Stimulated activated naive B cell treated with anti-CD40 and anti-IgM and Interleukin-4, amounts not matched to agents 10 μg/mL and 1 μg/mL and 100 μg/mL, for 72 hours (primary cell): ENCODE measurements at regions not wholly inside any gene's neighbourhood (a gene's known extent, or its start where the extent isn't known, plus 50 kb on each side); places are given as distances from the start of the nearest gene placed in this dataset.

Experiments used
- ATAC-seq, 2 donors: fragments of 150-1000 bp; cut with Tn5 transposase; replicated peaks; 2 replicates each; pipeline ENCODE4 v1.10.0; 2021; ENCODE audit warnings: moderate library complexity in 1 of 2
- DNase-seq: peaks from one replicate; pipeline ENCODE4 v3.0.0; 2021
- H3K27ac Mint-ChIP-seq: one replicate; pipeline ENCODE4 v1.8.0; 2022; ENCODE audit warnings: mild to moderate bottlenecking, mixed read lengths
- H3K27me3 Mint-ChIP-seq, 2 donors: one replicate each; pipeline ENCODE4 v1.8.0; 2022; ENCODE audit warnings: mixed read lengths in 2 of 2
- H3K36me3 Mint-ChIP-seq, 2 donors: one replicate each; pipeline ENCODE4 v1.8.0; 2022; ENCODE audit warnings: mixed read lengths in 2 of 2, mild to moderate bottlenecking in 1 of 2
- H3K4me1 Mint-ChIP-seq, 2 donors: one replicate each; pipeline ENCODE4 v1.8.0; 2022; ENCODE audit warnings: mixed read lengths in 2 of 2, mild to moderate bottlenecking in 1 of 2
- H3K4me3 Mint-ChIP-seq, 2 donors: one replicate each; pipeline ENCODE4 v1.8.0; 2022; ENCODE audit warnings: mild to moderate bottlenecking in 2 of 2, mixed read lengths in 2 of 2, moderate library complexity in 1 of 2
- H3K9me3 Mint-ChIP-seq, 2 donors: one replicate each; pipeline ENCODE4 v1.8.0; 2022; ENCODE audit warnings: mixed read lengths in 2 of 2, mild to moderate bottlenecking in 1 of 2

GRCh38 chr13:69425235-69425634 is 682.4 kb upstream of the ATXN8OS start:
- H3K36me3 Mint-ChIP-seq: no peaks in the 10 kb centered on the region
- ATAC-seq (no peak), DNase-seq (no peak)
- no peaks in the 10 kb centered on the region for H3K4me1 Mint-ChIP-seq
- no peaks in the 10 kb centered on the region for H3K27me3 Mint-ChIP-seq
- H3K4me3 Mint-ChIP-seq: no peak overlapping the region
- H3K9me3 Mint-ChIP-seq: peaks cover 17 to 32% of the 10 kb centered on the region in 2 donors
- H3K27ac Mint-ChIP-seq: no peak overlapping the region

- no peak overlapping the region for H3K4me3 Mint-ChIP-seq
- no peak overlapping the region for H3K27ac Mint-ChIP-seq
- no peaks in the 10 kb centered on the region for H3K36me3 Mint-ChIP-seq
- DNase-seq (no peak), ATAC-seq (no peak)
- peaks cover 12 to 30% of the 10 kb centered on the region in 2 donors for H3K9me3 Mint-ChIP-seq
- no peaks in the 10 kb centered on the region for H3K27me3 Mint-ChIP-seq
- H3K4me1 Mint-ChIP-seq: no peaks in the 10 kb centered on the region
Observed at GRCh38 chr13:69423844-69424243, 683.8 kb upstream of the ATXN8OS start.

GRCh38 chr13:69418319-69418718 is 689.3 kb upstream of the ATXN8OS start:
- H3K36me3 Mint-ChIP-seq: no peaks in the 10 kb centered on the region
- H3K27ac Mint-ChIP-seq: no peak overlapping the region

GRCh38 chr13:69410761-69411160 is 696.9 kb upstream of the ATXN8OS start:
- DNase-seq (no peak), ATAC-seq (no peak)
- no peaks in the 10 kb centered on the region for H3K36me3 Mint-ChIP-seq
- H3K27me3 Mint-ChIP-seq: no peaks in the 10 kb centered on the region
- H3K4me3 Mint-ChIP-seq: no peak overlapping the region
- H3K4me1 Mint-ChIP-seq: no peaks in the 10 kb centered on the region
- no peak overlapping the region for H3K27ac Mint-ChIP-seq
- H3K9me3 Mint-ChIP-seq: peaks cover 0 to 11% of the 10 kb centered on the region in 2 donors

More at GRCh38 chr13:69418319-69418718, 689.3 kb upstream of the ATXN8OS start:
- no peak for DNase-seq
- Mint-ChIP-seq H3K4me1 (no peaks in the 10 kb centered on the region), H3K4me3 (no peak overlapping the region), H3K9me3 (peaks cover 0 to 4% of the 10 kb centered on the region in 2 donors), H3K27me3 (no peaks in the 10 kb centered on the region)
- no peak for ATAC-seq

- H3K4me3 Mint-ChIP-seq: no peak overlapping the region
- no peaks in the 10 kb centered on the region for H3K27me3 Mint-ChIP-seq
- no peaks in the 10 kb centered on the region for H3K4me1 Mint-ChIP-seq
- no peak for DNase-seq
- peaks cover 4 to 6% of the 10 kb centered on the region in 2 donors for H3K9me3 Mint-ChIP-seq
- no peaks in the 10 kb centered on the region for H3K36me3 Mint-ChIP-seq
- ATAC-seq: no peak
- no peak overlapping the region for H3K27ac Mint-ChIP-seq
Observed at GRCh38 chr13:69391756-69392155, 715.9 kb upstream of the ATXN8OS start.

GRCh38 chr13:69389899-69390298 is 717.7 kb upstream of the ATXN8OS start:
- Mint-ChIP-seq H3K27me3 (no peaks in the 10 kb centered on the region), H3K27ac (no peak overlapping the region), H3K9me3 (peaks cover 3 to 6% of the 10 kb centered on the region in 2 donors), H3K36me3 (no peaks in the 10 kb centered on the region), H3K4me1 (no peaks in the 10 kb centered on the region), H3K4me3 (no peak overlapping the region)
- ATAC-seq: no peak
- DNase-seq: no peak

GRCh38 chr13:69373747-69374425 is 733.7 kb upstream of the ATXN8OS start:
- no peak overlapping the region for H3K27ac Mint-ChIP-seq
- H3K27me3 Mint-ChIP-seq: no peaks in the 10 kb centered on the region

GRCh38 chr13:69363360-69363759 is 744.3 kb upstream of the ATXN8OS start:
- Mint-ChIP-seq H3K27me3 (no peaks in the 10 kb centered on the region), H3K36me3 (no peaks in the 10 kb centered on the region), H3K4me3 (no peak overlapping the region), H3K4me1 (no peaks in the 10 kb centered on the region), H3K27ac (no peak overlapping the region), H3K9me3 (peaks cover 0 to 6% of the 10 kb centered on the region in 2 donors)
- DNase-seq: no peak
- no peak for ATAC-seq

More at GRCh38 chr13:69373747-69374425, 733.7 kb upstream of the ATXN8OS start:
- H3K4me3 Mint-ChIP-seq: no peak overlapping the region
- no peak for ATAC-seq
- H3K4me1 Mint-ChIP-seq: no peaks in the 10 kb centered on the region
- no peaks in the 10 kb centered on the region for H3K36me3 Mint-ChIP-seq
- no peak for DNase-seq
- peaks cover under 1 to 10% of the 10 kb centered on the region in 2 donors for H3K9me3 Mint-ChIP-seq

GRCh38 chr13:69331245-69331644 is 776.4 kb upstream of the ATXN8OS start:
- Mint-ChIP-seq H3K9me3 (peaks cover 0 to 2% of the 10 kb centered on the region in 2 donors), H3K4me3 (no peak overlapping the region), H3K36me3 (no peaks in the 10 kb centered on the region), H3K27ac (no peak overlapping the region), H3K27me3 (no peaks in the 10 kb centered on the region), H3K4me1 (no peaks in the 10 kb centered on the region)
- no peak for ATAC-seq
- no peak for DNase-seq

- Mint-ChIP-seq H3K4me3 (no peak overlapping the region), H3K9me3 (no peaks in the 10 kb centered on the region), H3K27me3 (no peaks in the 10 kb centered on the region), H3K36me3 (no peaks in the 10 kb centered on the region), H3K27ac (no peak overlapping the region), H3K4me1 (no peaks in the 10 kb centered on the region)
- no peak for DNase-seq
- ATAC-seq: no peak
Observed at GRCh38 chr13:69324090-69324886, 783.3 kb upstream of the ATXN8OS start.

GRCh38 chr13:69319656-69320055 is 788.0 kb upstream of the ATXN8OS start:
- ATAC-seq (no peak), DNase-seq (no peak)
- Mint-ChIP-seq H3K36me3 (no peaks in the 10 kb centered on the region), H3K27ac (no peak overlapping the region), H3K9me3 (no peaks in the 10 kb centered on the region), H3K27me3 (no peaks in the 10 kb centered on the region), H3K4me3 (no peak overlapping the region), H3K4me1 (no peaks in the 10 kb centered on the region)

- Mint-ChIP-seq H3K27me3 (no peaks in the 10 kb centered on the region), H3K36me3 (no peaks in the 10 kb centered on the region), H3K9me3 (no peaks in the 10 kb centered on the region), H3K4me3 (no peak overlapping the region), H3K27ac (no peak overlapping the region), H3K4me1 (no peaks in the 10 kb centered on the region)
- DNase-seq (no peak), ATAC-seq (no peak)
Observed at GRCh38 chr13:69315039-69315438, 792.6 kb upstream of the ATXN8OS start.

- DNase-seq (no peak), ATAC-seq (no peak)
- Mint-ChIP-seq H3K27me3 (no peaks in the 10 kb centered on the region), H3K4me1 (no peaks in the 10 kb centered on the region), H3K4me3 (no peak overlapping the region), H3K9me3 (no peaks in the 10 kb centered on the region), H3K36me3 (no peaks in the 10 kb centered on the region), H3K27ac (no peak overlapping the region)
Observed at GRCh38 chr13:69306766-69307165, 800.9 kb upstream of the ATXN8OS start.

GRCh38 chr13:69300131-69300530 is 807.5 kb upstream of the ATXN8OS start:
- Mint-ChIP-seq H3K36me3 (no peaks in the 10 kb centered on the region), H3K4me1 (no peaks in the 10 kb centered on the region), H3K4me3 (no peak overlapping the region), H3K27me3 (no peaks in the 10 kb centered on the region), H3K27ac (no peak overlapping the region), H3K9me3 (peaks cover 1 to 6% of the 10 kb centered on the region in 2 donors)
- DNase-seq: no peak
- ATAC-seq: no peak

GRCh38 chr13:69296130-69296529 is 811.5 kb upstream of the ATXN8OS start:
- peaks cover 1 to 6% of the 10 kb centered on the region in 2 donors for H3K9me3 Mint-ChIP-seq
- no peaks in the 10 kb centered on the region for H3K27me3 Mint-ChIP-seq
- no peak overlapping the region for H3K4me3 Mint-ChIP-seq
- DNase-seq (no peak), ATAC-seq (no peak)
- H3K36me3 Mint-ChIP-seq: no peaks in the 10 kb centered on the region
- H3K27ac Mint-ChIP-seq: no peak overlapping the region
- H3K4me1 Mint-ChIP-seq: no peaks in the 10 kb centered on the region
